ENCODE measurements at regions not wholly inside any gene's neighbourhood (a gene's known extent, or its start where the extent isn't known, plus 50 kb on each side); places are given as distances from the start of the nearest gene placed in this dataset.

DNA sequence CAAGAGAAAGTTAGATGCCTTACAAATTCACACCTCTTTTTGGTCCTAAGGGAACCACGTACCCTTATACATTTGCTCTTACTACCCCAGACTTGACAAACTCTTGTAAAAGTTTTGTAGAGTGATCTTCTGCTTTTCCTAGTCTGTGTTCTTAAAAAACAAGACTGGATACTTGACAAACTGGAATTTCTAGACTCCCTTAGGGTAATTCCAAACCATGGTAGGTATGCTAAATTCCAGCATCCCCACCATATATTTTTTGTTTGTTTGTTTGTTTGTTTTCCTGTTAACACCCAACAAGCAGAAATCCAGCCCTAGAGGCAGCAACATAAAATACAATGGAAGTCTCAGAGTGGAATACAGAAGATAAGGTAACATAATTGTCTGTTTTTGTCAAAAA is 280.7 kb upstream of the NR2F2 start:
- TF ChIP-seq, protein P1, sequence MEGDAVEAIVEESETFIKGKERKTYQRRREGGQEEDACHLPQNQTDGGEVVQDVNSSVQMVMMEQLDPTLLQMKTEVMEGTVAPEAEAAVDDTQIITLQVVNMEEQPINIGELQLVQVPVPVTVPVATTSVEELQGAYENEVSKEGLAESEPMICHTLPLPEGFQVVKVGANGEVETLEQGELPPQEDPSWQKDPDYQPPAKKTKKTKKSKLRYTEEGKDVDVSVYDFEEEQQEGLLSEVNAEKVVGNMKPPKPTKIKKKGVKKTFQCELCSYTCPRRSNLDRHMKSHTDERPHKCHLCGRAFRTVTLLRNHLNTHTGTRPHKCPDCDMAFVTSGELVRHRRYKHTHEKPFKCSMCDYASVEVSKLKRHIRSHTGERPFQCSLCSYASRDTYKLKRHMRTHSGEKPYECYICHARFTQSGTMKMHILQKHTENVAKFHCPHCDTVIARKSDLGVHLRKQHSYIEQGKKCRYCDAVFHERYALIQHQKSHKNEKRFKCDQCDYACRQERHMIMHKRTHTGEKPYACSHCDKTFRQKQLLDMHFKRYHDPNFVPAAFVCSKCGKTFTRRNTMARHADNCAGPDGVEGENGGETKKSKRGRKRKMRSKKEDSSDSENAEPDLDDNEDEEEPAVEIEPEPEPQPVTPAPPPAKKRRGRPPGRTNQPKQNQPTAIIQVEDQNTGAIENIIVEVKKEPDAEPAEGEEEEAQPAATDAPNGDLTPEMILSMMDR (conservative IDR thresholded peaks at IDR 0.05; ENCODE audit: low read depth, low read length): no peak
- TF ChIP-seq EZH2 (IDR thresholded peaks at IDR 0.05; ENCODE audit: borderline replicate concordance, low read depth, low read length, poor library complexity, severe bottlenecking): no peak
